MV-4-11 (cell line): ENCODE measurements at regions not wholly inside any gene's neighbourhood (a gene's known extent, or its start where the extent isn't known, plus 50 kb on each side); places are given as distances from the start of the nearest gene placed in this dataset.

Experiments used
- DNase-seq: peaks from one replicate; lab custom pipeline; 2025; lab: John Stamatoyannopoulos, UW

DNA sequence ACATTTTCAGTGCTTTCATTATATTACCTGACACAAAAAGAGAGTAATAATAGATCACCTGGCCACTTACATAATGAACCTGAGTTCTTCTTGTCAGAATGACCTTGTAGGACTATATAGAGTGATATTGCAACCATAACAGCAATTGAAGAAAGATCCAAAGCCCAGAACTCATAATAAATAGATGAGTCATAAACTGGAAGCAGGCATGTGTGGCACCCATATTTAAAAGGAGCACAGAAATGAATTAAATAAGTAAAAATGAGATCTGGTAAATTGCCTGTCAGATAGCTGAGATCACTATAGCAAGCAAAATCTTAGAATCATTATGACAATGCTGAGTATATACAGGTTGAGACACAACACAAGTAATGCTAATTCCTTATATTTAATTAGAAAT, 331.8 kb downstream of the AASDHPPT start:
- no peak for DNase-seq

DNA sequence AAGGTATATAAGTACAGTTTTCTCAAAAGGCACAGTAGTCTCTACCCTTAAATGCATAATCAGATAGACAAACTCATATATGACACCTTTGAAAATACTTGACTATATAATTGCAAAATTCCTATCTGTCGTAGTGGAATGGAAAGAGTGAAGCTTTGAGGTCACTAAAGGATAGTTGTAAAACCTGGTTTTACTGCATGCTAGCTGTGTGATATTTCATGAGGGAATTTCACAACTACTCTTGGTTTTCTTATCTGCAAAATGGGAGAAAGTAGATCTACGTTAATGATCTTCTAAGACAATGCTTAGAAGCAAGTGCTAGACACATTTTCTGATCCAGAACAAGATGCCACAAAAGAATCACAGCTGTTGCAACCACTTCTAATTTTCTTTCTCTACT, 332.2 kb downstream of the AASDHPPT start:
- no peak for DNase-seq

DNA sequence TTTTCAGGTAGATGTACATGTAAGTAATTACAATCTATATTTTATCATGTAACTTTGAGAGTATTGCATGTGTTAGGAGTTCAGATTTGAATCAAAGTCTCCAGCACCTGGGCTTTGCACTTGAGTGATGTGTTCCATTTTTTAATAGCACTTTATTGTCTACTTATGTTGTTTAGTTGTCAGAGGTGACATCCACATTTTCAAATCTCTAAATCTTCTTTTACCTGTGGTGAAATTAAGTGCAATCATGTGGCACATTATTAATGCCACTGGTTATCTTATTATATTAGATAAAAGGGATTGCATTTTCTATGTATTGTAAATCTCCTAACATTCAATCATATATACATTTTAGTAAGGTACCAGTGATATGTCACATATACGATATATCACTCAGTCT, 333.4 kb downstream of the AASDHPPT start:
- no peak for DNase-seq

DNA sequence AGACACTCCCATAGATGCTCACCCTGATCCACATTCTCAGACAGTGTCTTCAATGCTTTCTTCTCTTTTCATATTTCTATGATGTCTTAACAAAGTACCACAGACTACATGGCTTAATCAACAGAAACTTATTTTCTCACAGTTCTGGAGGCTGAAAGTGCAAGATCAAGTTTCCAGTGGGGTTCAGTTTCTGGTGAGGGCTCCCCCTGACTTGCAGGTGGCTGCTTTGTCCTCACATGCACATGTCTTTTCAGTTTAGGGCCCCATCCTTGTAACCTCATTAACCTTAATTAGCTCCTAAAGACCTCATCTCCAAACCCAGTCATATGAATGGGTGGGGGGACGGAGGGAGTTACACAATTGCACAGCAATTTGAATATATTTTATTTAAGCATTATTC, 335.8 kb downstream of the AASDHPPT start:
- DNase-seq: no peak

DNA sequence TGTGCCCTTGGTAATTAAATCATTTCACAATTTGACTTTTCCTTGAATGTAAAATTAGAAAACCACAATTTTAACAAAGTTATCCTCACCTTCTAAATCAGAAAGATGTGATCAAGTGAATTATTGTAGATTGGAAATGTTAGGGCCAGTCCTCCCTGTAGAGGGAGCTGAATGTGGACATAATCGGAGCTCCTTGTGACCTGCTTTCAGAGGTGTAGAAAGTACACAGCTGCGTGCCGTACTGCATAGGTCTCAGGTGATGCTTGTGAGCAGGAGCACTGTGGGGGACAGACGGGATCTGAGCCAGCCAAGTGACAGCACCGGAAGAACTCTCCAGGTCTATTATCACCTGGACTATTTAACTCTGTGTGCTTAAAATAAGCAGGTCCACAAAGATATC, 338.0 kb downstream of the AASDHPPT start:
- no peak for DNase-seq

DNA sequence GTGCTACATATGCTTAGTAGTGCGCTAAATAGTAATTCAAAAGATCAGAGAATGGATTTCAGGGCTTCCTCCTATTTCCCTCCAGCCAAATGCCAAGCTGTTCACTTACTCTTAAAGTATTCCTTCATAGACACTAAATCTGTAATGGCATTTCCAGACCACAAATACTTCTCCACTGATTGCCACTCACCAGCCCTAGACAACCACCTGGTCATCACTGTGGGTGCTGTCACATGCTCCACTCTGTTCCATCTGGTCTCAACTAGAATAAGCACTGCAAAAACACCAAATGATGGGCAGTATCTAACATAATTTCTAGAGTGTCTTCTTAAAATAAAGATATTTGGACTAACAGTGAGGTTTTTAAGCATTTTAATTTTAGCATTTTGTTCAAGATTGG, 341.3 kb downstream of the AASDHPPT start:
- DNase-seq: no peak

DNA sequence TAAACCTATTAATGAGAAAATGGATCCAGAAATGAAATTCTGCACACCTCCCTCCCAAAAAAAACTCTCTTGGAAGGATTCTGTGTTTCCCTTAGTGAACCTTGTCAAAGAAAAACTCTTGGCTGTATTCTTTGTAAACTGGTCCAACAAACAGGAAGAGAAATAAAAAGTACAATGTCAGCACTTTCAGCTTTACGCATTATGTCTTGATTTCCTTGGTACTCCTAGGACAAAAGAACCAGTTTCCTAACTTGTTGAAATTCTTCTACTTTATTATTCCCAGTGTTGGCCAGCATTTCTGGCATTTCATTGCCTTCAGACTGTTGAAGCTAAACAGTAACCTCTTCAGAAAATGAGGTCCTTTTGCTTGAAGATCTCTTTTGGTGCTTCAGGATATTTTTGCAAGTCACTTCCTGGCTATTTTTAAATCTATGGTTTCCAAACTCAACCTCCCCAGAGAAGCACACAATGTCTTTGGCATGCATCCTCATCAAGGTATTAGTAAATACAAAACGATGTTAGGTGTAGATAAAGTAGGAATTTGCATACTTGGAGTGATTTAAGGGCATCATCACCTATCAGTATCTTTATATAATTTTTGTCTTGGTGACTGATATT, 342.7 kb downstream of the AASDHPPT start:
- no peak for DNase-seq

DNA sequence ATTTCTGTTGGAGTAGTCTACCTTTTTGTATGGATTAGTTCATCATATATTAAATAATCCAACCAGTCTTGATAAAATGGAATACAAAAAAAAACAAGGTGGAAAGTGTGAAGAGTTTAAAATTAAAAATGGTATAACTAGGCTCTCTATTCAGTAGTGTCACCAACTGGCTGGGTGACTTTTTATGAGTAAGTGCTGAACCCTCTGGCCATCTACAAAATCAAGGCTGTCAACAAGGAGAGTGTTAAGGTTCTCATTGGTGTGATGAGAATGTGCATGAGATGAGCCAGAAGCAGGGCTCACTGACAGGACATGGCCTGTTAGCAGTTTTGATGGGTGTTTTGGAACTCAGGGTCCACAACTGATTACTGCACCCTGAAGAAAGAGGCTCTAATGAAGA, 343.2 kb downstream of the AASDHPPT start:
- DNase-seq: no peak

DNA sequence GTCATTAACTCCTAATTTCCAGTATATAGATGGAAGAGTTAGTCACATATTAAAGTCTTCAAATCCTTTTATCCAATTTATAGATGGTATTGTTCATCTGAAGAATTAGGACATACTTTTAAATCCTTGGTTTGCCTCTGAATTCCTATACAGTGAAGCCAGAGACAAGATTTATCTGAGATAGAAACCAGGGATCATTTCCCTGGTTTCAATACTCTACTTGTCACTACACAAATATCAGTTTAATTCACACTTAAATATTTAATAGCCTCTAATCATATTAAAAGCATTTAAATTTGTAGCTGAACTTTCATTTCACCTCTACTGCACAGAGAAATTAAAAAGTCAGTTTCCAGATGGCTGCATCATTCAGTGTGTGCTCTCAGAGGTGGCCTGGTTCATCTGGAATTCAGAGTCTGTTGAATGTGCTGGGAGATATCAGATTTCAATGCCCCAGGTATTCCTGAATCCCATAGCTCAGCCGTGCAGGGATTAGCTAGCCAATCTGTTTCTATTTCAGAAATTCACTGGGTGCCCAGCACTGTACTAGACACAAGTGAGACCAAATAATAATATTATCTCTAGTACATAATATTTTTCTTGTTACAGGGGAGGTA, 344.3 kb downstream of the AASDHPPT start:
- no peak for DNase-seq

DNA sequence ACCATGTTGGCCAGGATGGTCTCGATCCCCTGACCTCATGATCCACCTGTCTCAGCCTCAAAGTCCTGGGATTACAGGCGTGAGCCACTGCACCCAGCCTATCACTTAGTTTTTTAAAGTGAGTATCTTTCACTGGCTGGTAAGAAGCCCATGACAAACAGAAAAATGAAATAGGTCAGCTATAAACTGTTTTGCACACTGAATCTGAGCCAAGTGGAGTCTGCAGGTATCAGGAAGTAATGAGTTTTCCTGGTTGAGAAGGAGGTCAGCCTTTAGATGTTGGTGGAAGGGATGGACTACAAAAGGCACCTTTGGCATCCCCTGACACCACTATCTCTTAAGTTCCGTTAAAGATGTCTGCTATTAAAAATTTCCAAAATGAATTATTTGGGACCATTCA, 345.1 kb downstream of the AASDHPPT start:
- no peak for DNase-seq

DNA sequence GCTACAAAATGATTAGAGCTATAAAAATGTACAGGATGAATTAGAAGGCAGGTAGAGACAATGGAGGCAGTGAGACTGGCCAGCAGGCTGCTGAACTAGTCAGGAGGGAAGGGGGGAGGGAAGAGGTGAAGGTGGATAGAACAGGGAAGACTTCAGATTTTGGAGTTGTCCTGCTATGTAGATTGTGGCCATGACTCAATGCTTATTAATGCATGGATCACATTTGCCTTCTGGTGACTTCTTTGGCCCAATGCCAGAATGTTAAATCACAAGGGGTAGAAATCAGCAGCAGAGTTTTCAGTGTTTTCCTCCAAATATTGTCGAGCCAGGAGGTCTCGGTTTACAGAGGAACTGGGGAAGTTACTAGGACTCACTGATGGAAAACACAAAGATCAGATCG, 346.6 kb downstream of the AASDHPPT start:
- DNase-seq: no peak

DNA sequence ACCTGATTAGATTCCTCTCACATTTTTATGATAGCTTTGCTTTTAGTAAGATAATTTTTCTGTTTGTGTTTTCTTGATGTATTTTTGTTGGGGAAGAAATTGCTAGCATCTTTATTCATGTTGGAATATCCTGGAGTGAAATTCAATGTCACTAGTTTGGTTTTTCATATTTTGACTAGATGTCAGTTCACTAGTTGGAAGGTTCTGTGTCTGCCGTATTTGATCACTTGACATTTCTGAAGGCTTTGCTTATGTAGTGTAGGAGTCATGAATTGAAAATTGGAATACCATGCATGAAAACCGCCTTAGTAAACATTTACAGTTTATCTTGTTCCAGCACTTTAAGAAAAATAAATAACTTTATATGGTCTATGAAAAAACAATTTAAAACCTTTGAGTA, 348.4 kb downstream of the AASDHPPT start:
- no peak for DNase-seq

DNA sequence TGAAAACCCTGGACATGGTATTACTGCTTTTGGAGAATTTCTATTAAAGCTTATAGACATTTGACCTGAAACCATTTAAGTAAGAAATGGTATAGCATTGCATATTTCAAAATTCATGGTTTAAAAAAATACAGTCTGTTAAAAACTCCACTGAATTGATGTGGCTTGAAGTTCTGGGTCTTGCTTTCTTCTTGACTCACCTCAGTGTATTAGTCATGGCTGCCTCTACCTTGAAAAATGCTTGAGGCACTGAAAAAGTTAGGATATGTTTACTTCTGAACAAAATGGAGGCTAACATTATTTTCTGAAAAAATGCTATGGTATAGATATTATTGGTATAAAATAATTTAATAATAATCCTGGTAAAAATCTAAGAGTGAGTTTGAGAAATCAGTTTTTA, 349.2 kb downstream of the AASDHPPT start:
- no peak for DNase-seq

DNA sequence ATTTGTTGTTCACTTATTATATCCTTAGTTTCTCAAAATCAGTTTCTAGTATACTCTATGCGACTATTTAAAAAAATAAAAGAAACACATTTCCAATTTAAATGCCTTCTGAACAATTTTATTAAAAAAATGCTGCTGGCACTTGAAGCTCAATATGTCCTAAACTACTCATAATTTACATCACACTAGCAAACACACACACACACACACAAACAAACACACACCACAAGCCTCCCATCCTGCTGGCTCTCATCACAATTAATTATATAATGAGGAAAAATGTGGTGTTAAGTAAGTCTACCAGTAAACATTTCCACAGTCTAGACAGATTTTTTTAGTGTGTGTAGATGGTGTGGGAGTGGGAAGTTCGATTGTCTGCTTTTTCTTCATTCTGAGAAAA, 350.3 kb downstream of the AASDHPPT start:
- no peak for DNase-seq

DNA sequence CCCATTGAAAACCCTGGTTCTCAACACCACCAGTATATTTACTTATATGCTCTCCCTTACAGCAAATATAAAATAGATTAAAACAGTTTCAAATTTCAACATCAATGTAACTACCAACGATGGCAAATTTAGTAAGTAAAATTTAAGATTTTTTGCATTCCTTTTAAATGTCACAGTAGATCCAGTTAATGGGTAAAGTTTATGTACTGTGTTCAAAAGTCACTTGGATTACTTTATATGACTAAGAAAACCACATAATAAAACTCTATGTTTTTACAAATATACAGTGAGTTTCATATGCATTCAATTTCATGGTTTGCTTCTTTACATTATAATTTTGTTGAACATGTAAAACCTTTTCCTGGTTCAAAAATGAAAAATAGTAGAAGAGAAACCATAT, 364.6 kb downstream of the AASDHPPT start:
- no peak for DNase-seq

DNA sequence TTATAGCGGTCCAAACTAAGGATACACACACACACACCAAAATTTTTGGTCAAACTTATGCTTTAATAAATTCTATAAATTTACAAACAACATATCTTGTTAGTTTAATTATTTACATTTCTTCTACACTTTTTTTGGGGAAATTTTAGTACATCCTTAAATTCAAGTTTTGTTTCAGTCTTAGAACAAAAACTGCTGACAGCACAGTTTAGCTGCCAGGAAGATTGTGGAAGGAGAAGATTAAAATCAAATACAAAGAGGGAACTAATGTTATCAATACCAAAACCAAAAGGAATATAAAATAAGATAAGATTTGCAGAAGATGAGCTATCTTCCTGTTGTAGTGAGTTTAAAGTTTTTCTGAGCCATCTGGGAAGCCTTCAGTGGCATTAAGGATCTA, 368.8 kb downstream of the AASDHPPT start:
- DNase-seq: no peak

DNA sequence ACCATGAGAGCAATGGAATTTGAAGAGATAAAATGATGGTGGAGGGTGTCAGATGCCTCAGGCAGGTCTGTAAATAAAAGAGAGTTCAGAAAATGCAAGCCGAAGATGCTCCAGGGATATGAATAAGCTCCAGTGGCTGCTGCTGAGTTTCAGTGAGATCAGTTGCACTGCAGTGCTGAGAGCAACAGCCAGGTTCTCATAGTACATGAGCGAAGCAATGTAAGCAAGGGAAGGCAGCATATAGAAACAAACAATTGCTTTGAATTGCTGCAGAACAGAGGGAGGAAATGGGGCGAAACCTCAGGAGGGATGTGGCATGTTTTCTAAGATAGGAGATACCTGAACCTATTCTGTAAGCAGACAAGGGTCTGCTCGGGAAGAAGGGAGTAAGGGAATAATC, 369.5 kb downstream of the AASDHPPT start:
- no peak for DNase-seq

DNA sequence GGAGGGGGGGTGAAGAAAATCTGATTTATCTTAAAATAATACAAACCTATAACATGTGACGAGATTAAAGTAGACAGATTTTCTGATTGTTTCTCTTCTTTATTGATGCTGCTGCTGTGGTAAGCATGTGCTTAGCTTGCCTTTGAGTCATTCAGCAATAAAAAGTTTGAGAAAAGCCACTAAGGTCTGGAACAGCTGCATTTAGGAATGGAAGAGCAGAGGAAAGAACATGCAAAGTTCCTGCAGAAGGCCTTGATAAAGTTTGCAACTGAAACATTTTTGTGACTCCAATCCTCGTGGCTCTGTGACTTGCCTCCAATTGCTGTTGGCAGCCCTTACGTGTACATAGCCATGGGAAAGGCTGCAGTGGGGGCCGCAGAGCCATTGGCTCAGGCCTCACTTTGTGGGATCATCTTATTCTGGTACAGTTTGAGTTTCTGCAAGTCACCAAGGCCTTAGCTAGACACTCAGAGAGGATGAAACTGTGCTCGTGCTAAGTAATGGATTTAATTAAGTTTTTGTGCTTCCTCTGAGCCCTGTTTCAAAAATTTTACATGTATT, 370.2 kb downstream of the AASDHPPT start:
- DNase-seq: no peak

DNA sequence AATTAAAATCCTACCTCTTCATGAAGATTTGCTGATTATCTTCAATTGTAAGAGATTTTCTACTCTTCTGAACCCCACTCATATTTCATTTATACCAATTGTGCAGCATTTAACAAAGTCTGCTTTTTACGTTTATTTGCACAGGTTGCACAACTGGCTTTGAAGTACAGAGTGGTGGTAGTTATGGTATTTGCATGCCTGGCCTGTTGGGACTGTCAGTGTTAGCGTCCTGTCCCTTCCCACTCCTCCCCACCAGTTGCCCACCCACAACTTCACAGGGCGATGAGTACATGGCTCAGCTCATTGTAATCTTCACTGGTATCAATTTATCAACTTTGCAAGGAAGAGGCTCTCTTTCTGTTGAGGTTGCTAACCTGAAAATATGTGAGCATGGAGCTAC, 372.3 kb downstream of the AASDHPPT start:
- no peak for DNase-seq

DNA sequence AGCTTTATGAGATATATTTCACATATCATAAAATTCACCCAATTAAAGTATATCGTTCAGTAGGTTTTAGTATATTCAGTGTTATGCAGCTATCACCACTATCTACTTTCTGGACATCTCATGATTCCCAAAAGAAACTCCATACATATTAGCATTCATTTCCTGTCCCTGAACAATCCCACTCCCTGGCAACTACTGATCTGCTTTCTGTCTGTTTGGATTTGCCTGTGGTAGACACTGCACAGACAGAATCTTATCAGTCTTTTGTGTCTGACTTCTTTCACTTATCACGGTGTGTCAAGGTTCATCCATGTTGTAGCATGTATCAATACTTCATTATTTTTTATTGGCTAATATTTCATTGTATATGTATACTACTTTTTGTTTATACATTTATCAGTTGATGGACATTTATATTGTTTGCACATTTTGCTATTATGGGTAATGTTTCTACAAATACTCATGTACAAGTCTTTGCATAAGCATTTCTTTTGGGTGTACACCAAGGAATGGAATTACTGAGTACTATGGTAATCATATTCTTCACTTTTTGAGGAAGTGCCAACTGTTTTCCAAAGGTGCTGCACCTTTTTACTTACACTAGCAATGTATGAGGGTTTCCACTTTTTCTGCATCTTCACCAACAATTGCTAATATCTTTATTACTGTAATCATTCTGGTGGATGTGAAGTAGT, 373.9 kb downstream of the AASDHPPT start:
- no peak for DNase-seq

DNA sequence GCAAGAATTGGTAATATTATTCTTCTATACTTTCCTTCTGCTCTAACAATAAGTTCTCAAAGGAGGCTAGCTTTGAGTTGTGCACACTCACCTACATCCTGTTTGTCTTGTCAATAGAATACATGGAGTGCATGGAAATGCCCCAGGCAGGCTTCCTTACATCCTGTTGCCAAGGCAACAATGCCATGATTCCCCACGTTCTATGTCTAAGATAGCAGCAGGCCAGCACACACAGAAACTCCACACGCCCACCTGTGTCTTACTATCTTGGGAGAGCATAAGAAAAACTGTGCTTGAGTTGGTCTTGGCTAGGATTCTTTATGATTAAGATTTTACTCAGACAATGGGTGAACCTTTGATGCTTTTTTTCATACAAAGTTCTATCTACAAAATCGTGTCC, 379.2 kb downstream of the AASDHPPT start:
- no peak for DNase-seq

DNA sequence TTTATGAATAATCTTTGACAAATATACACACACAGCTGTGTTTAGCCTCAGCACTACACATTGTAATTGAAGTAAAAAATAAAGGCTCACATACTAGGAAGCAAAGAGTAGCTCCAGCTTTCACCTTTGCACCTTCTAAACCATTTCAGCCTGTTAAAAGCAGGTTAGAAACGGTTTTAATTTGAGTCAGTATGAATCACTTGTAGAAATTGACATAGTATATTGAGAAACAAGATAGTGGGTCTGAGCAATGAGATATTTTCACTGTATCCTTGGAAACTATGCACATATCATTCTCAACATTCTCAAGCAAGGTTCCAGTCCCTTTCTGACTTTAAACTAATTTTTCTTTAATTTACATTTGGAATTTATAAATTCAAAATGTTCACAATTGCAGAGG, 380.3 kb downstream of the AASDHPPT start:
- no peak for DNase-seq

DNA sequence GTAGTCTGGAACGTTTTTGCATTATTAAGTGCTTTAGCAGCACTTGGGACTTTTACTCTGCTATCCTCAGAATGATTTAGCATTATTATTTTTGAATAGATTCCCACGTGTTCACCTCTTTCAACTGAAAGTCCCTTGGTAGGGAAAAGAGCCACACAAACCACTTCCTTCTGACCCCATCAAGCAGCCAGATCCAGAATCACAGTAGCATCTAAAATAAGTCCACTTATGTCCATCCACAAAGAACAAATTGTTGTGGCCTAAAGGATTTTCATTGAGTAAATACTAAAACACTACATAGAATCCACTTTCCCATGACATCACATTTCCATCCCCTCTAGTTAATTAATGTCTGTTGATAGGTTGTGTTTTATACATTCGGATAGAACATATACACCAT, 381.7 kb downstream of the AASDHPPT start:
- DNase-seq: no peak
